ENCODE measurements at regions not wholly inside any gene's neighbourhood (a gene's known extent, or its start where the extent isn't known, plus 50 kb on each side); places are given as distances from the start of the nearest gene placed in this dataset.
A peak's percentile ranks its signal among the peaks of the same experiment; 100 is the strongest.

DNA sequence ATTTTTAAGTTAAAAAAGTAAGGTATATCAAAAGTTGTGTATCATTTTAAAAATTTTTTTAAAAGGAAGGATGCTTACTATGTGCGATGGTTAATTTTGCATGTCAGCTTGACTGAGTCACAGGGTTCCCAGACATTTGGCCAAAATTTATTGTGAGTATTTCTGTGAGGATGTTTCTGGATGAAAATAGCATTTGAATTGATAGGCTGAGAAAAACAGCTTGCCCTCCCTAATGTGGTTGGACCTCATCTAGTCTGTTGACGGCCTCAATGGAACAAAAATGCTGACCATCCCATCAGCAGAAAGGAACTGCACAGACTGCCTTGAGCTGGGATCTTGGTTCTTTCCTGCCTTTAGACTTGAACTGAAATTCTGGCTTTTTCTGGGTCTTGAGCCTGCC lies 724.5 kb downstream of the NCAM2 start:
- DNase-seq (ENCODE audit: low spot score): no peak

GRCh38 chr21:21730512-21730911 lies 732.3 kb downstream of the NCAM2 start:
- no peak for DNase-seq (ENCODE audit: low spot score)

DNA sequence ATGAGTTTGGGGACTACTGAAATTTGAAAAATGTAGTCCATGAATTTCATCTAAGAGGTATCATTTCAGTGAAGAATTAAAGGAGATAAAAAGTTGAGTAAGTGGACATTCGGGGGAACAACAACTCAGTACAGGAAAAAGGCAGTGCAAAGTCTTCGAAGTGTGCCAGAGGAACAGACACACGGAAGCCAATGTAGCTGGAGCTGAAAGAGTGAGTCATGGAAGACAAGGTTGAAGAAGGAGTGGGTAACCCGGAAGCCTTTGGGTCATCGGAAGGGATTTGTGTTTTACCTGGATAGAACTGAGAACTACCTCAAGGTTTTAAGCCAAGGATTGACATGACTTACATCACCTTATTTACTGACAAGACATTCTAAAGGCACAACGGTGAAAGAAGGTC lies 733.4 kb downstream of the NCAM2 start:
- DNase-seq (ENCODE audit: low spot score): no peak

- DNase-seq (ENCODE audit: low spot score): no peak
Observed at GRCh38 chr21:21734088-21734487, 735.9 kb downstream of the NCAM2 start.

- DNase-seq (ENCODE audit: low spot score): no peak
Observed at GRCh38 chr21:21737186-21737585, 739.0 kb downstream of the NCAM2 start.

- no peak for DNase-seq (ENCODE audit: low spot score)
Observed at GRCh38 chr21:21740207-21740606, 742.0 kb downstream of the NCAM2 start.

DNA sequence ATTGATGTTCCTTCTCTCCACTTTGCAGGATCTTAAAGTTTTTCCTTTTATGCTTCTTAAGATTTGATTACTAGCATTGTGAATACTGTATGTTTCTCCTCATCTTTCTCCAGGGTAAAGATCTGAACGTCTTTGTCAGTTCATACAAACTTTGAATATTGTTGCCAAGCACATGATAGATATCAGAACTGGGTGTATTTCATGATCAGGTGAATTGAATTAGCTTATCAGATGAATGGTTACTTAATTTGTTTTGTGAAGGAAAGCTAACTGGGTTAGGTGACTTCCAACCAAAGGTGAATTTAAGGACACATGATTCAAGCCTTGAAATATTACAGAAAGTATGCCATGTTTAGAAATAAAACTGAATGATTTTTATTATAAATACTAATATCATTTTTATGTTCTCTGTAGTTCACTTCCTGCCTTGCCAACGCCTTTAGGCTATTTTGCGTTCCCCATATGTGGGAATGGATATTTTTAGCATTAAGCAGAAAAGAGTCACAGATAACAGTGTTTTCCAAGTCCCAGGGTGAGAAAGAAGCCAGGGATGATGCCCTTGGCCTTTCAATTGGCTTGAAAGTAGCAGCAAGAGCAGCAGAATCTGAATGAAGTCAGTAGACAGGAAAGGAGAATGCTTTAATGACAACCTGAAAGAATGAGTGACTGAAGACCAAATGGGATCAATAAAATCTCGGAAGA lies 752.1 kb downstream of the NCAM2 start:
- no peak for DNase-seq (ENCODE audit: low spot score)

DNA sequence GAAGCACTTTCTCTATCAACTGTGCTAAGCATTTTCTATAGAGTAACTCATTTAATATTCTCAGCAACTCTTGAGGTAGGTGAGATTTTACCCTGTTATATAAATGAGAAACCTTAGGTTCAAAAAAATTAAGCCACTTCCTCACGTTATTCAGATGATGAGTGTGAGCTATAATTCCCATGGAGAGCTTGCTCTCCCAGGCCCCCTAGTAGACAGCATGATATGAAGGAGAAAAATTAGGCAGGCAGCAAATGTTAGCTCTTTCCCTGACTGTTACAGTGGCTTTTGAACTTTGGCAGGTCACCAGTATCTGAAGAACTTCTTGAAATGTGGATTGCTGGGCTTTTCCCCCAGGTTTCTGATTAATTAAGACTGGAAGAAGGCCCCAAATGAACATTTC lies 753.1 kb downstream of the NCAM2 start:
- peak; percentile 13 for DNase-seq (ENCODE audit: low spot score)

DNA sequence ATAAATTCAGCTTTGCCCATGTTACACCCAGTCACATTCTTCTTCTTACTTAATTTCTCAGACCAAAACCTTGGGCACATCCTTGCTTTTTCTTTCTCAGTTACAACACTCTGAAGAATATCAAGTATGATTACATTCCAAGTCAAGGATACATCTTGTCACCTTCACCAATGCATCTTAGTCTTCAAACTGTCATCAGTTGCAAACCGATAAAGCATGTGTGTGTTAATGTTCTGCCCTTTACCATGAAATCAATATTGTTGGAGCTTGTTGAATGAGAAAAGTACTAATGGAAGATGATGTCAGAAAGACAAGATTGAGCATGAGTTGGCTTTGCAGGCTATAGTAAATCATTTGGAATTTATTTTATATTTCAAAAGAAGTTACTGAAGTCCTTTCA lies 764.6 kb downstream of the NCAM2 start:
- no peak for DNase-seq (ENCODE audit: low spot score)

- no peak for DNase-seq (ENCODE audit: low spot score)
Observed at GRCh38 chr21:21764281-21764680, 766.1 kb downstream of the NCAM2 start.

DNA sequence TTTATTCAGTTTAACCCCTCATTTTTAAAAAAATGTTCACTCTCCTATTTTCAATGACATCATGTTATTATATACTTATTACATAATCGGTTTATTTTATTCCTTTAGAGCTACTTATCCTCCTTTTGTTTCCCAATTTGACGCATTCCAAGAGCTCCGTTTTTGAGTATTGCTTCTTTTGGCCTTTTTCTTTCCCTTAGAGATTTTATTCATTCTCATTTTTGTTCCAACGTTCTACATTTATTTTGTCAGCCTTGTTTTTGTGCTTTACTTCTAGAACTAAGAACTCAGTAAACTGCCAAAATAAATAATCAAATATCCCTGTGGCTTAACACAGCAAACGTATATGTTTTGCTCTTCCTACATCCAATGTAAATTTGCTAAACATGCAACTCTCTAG lies 769.1 kb downstream of the NCAM2 start:
- no peak for DNase-seq (ENCODE audit: low spot score)

- no peak for DNase-seq (ENCODE audit: low spot score)
Observed at GRCh38 chr21:21788591-21788990, 790.4 kb downstream of the NCAM2 start.

- DNase-seq (ENCODE audit: low spot score): no peak
Observed at GRCh38 chr21:21801921-21802320, 803.7 kb downstream of the NCAM2 start.

DNA sequence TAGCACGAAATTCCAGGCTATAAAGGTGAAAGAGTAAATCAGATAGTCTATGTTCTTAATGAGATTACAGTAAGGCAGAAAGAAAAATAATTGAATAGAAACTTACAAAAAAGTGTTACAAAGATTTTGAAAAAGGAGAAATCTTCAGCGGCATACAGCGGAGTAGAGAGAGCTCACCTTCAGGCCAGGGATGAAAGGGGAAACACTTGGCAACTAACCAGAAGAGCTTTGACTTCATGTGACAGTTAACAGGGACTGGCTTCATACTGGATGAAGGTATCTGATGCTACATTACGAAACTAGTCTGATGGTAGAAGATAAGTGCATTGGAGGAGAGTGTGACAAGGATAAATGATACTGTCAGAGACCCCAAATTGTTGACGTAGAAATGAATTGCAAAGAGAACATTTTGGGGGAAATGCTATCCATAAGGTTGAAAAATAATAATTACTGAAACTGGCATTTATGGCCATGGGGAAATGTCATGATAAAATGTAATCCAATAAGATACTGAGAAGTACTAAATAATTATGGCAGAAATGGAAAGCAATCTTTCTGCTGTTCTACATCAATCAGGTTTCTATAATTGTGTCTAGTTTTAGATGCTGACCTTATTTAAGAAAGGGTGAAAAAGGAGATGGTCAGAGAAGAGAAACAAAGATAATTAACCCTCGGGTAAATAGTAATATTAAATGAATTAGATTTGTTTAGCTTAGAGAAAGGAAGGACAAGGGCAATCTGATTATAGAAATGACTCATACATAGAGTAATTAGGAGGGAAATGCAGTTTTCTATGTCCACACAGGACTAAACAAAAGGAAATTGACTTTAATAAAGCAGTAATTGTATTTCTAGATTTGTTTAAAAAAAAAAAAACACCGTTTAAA lies 808.7 kb downstream of the NCAM2 start:
- no peak for DNase-seq (ENCODE audit: low spot score)

- DNase-seq (ENCODE audit: low spot score): no peak
Observed at GRCh38 chr21:21807598-21807903, 809.3 kb downstream of the NCAM2 start.

DNA sequence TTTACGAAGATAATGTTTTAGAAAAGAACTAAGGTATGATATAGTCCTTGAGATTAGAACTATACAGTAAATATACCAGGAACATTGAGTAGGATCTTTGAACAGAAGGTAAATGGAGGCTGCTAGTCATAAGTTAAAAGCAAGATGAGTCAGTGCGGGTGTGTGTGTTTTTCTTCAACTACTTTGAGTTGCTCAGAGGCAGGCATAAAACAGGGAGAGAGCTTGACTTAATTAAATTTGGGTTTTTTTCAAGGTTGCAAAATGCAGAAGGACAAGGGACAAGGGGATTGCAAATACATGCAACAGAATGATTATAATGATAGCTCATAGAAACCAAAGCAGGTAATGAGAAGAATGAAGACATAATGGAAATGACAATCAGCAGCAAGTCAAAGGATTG lies 815.1 kb downstream of the NCAM2 start:
- DNase-seq (ENCODE audit: low spot score): no peak

DNA sequence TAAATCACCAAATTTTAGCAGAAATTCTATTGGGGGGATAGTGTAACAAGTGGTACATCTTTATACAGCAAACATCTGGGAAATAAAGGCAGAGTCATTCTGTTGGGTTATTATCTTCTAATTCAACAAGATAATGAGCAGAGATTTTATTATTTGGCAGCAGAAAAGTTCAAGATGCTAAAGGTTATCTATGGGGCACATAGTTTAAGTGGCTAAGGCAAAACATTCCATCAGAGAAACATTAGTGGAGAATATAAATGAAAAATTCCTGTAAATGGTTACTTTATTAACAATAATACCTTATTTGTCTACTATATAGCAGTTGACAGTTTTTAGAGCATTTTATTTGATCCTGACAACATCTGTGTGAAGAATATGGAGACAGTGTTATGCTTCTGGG lies 815.7 kb downstream of the NCAM2 start:
- no peak for DNase-seq (ENCODE audit: low spot score)

DNA sequence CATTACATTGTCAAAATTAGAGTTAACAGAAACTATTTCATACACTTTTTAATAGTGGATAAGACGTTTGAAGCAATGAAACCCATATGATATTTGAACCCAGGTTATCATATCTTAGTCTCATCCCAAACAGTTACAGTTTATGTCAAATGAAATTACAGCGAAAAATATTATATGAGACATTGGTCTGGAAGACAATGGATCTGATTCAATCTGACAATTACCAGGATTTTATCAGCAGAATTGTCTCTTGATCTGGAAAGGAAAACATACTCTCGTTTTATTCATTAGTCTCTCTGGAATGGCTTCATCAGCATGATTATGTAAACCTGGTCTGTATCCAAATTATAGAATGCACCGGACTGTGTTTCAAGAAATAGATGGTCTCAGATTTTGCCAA lies 818.6 kb downstream of the NCAM2 start:
- no peak for DNase-seq (ENCODE audit: low spot score)

GRCh38 chr21:21818898-21819297 lies 820.7 kb downstream of the NCAM2 start:
- DNase-seq (ENCODE audit: low spot score): no peak

DNA sequence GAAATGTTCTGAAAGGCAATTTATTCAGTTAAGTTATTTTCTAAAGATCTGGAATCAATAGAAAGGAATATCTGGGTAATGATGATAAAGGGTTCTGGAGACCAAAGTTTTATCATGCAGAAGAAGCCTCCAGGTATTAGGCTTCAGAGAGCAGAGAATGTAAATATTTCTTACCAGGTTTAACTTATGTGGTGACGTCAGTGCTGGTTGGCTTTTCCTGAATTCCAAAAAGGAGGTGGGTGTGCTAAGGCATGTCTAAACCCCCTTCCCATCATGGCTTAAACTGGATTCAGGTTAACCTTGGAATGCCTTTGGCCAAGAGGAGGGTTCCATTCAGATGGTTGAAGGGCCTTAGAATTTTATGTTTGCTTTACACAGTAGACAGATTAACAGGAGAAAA lies 829.9 kb downstream of the NCAM2 start:
- DNase-seq (ENCODE audit: low spot score): no peak

DNA sequence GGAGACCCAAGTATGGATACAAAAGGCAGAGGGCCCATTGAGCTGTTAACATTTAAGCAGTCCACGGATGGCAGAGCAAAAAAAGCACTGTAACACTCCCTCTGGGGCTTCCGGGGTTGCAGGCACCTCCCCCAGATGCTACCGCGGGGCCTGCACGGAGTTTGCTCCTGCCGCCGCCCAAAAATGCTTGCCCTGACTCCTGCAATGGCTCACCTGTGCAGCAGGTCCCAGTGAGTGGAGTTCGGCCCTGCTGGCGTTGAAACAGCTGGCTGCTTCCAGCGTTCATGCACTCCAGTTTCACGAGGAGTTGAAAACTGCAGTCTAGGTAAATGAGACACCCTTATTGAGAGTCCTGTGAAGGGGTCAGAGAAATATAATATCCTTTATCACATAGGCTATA lies 832.8 kb downstream of the NCAM2 start:
- no peak for DNase-seq (ENCODE audit: low spot score)

- DNase-seq (ENCODE audit: low spot score): no peak
Observed at GRCh38 chr21:21845901-21846300, 847.7 kb downstream of the NCAM2 start.

GRCh38 chr21:21851205-21851604 lies 853.0 kb downstream of the NCAM2 start:
- DNase-seq (ENCODE audit: low spot score): no peak

- DNase-seq (ENCODE audit: low spot score): no peak
Observed at GRCh38 chr21:21851657-21852056, 853.4 kb downstream of the NCAM2 start.

Measured in mucosa of gallbladder (tissue), 1 donor.